Stimulated activated CD4-positive, alpha-beta T cell treated with anti-CD3 and anti-CD28 coated beads, Interleukin-1b, Interleukin-23, amount 100 ng/mL, for 48 hours (primary cell): ENCODE measurements at regions not wholly inside any gene's neighbourhood (a gene's known extent, or its start where the extent isn't known, plus 50 kb on each side); places are given as distances from the start of the nearest gene placed in this dataset.
"Not testable (repeated sequence)": the region's sequence is repeated elsewhere in the genome, so short reads cannot be mapped to it uniquely, and the experiment has no call there.

Source experiments
- DNase-seq: peaks from one replicate; pipeline ENCODE4 v3.0.0-alpha.2; 2020

- peak; percentile 26 for DNase-seq
Observed at GRCh38 chr1:208652296-208653160, 408.3 kb upstream of the PLXNA2 start.

- no peak for DNase-seq
Observed at GRCh38 chr1:208653426-208653825, 409.2 kb upstream of the PLXNA2 start.

GRCh38 chr1:208654241-208654640 lies 410.1 kb upstream of the PLXNA2 start:
- no peak for DNase-seq

- no peak for DNase-seq
Observed at GRCh38 chr1:208665936-208666335, 421.8 kb upstream of the PLXNA2 start.

- no peak for DNase-seq
Observed at GRCh38 chr1:208668991-208669390, 424.8 kb upstream of the PLXNA2 start.

DNA sequence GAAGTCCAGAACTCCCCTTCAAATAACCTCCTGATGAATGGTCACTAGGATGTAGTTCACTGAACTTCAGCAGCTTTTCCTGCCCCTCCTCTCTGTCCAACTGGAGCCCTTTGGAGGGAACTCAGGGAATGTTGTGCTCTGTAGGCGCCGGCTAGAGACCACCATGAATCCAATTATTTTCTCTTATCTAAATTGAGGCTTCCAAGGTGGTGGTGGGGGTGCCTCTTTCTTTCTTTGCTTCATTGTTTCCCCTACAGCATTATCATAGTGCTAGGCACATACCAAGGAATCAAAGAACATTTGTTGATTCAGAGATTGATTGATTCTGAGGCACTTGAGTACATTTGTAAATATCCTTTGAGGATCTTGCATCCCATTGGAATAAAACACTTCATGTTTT lies 426.6 kb upstream of the PLXNA2 start:
- no peak for DNase-seq

DNA sequence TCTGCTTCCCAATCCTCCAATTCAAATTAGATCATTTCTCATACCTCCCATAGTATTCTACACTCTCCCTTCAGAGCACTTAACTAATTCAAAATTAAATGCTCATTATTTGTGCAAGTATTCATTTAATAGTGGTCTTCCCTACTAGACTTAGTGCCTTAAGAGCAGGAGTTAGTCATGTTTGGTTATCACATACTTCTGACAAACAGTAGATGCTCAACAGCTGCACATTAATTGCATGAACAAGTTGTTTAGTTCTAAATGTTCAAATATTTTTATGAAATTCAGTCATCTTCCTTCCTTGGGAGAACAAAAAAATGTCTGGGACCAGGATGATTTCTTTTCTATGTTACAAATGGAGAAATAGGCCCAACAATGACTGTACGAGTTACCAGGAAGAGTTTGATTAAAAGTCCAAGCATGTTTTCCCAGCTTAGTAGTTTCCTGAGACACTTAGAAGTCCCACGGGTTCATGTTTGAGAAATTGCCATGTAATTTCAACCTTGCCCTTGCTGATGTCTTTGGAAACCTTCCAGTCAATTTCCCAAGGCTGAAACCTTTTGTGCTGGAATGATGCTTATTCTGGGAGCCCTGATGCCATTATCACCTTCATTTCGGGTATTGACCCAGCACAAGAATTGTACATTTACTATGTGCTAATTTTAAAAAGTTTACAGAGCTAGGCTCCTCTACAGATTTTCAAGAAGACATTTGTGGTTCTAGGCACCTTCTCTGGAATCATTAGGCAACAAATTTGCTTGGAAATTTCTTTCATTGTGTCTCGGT lies 437.9 kb upstream of the PLXNA2 start:
- no peak for DNase-seq

DNA sequence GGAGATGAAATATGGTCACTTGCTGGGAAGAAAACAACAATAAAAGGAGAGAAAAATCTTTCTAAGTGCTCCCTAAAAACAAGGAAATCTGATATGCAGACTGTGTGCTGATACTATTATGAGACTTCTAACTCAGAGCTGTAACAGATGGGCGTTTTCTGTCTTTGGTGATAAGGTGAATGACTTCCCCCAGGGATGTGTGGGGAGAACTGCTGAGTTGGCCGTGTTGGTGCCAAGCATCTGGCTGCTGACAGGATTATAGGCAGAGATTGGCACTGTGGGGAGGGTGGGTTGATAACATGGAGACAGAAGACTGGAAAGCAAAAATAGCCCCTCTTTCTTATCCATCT lies 438.5 kb upstream of the PLXNA2 start:
- no peak for DNase-seq

GRCh38 chr1:208683141-208683540 lies 439.0 kb upstream of the PLXNA2 start:
- DNase-seq = no peak

GRCh38 chr1:208684192-208684591 lies 440.0 kb upstream of the PLXNA2 start:
- DNase-seq = no peak

DNA sequence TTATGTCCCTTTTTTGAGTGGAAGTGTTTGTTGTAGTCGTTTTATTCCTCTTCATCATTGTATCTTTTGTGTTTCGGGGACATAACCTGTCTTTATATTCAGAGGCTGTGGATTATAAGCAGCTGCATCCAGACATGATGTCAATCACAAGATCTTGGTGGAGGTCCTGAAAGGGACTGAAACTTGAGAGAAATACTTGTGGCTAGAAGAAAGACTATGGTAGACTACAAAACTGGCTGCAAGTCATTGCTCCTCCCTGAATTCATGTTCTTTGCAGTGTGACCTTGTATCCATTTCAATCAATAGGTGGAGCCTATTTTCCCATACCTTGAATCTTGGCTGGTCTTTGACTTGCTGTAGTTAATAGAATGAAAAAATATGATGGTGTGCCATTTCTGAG lies 442.4 kb upstream of the PLXNA2 start:
- DNase-seq = no peak

GRCh38 chr1:208688656-208689315 lies 444.6 kb upstream of the PLXNA2 start:
- no peak for DNase-seq

- DNase-seq = no peak
Observed at GRCh38 chr1:208691012-208691411, 446.8 kb upstream of the PLXNA2 start.

DNA sequence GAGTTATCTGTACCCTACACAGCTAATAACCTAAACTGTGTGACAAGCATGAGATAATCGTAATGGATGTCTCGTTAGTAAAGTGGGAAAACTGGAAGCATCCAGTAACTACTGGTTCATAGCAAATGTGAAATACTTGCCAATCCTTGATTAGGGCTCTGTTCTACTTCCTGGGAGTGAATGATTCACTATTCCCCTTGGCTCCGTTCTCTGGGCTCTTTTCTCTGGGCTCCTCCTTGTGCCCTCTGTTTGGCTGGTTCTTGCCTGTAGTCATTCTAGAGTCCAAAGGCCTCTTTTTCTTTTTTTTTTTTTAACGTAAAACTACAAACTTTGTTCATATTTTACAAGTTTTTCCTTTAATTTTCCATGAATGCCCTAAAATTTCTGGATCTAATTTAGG lies 465.8 kb upstream of the PLXNA2 start:
- no peak for DNase-seq

DNA sequence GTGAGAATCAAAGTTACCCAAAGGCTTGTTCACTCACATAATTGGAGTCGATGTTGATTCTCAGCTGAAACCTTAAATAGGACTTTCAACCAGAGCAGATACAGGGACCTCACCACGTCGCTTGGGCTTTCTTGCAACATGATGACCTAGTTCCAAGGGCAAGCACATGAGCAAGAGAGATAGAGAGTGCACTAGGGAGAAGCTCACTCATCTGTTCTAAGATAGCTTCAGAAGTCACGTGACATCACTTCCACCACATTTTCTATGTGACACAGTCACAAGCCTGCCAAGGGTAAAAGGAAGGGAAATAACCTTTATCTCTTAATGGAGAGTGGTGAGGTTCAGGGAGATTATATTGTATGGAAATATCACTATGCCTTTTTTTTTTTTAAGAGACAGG lies 470.1 kb upstream of the PLXNA2 start:
- no peak for DNase-seq

GRCh38 chr1:208717525-208717924 lies 473.3 kb upstream of the PLXNA2 start:
- DNase-seq = no peak

DNA sequence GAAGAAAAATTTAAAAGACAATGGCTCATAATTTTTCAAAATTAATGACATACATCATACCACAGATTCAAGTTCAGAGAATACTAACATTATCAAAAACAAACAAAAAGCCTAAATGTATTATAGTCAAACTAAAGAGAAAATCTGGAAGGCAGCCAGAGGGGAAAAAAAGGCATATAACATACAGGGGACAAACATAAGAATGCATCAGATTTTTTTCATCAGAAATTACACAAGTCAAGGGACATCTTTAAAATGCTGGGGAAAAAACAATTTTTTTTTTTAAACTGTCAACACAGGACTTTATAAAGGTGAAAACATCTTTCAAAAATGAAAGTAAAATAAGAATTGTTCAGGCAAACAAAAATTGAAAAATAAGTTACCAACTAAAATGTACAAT lies 478.4 kb upstream of the PLXNA2 start:
- no peak for DNase-seq

- DNase-seq = no peak
Observed at GRCh38 chr1:208724079-208724478, 479.9 kb upstream of the PLXNA2 start.

DNA sequence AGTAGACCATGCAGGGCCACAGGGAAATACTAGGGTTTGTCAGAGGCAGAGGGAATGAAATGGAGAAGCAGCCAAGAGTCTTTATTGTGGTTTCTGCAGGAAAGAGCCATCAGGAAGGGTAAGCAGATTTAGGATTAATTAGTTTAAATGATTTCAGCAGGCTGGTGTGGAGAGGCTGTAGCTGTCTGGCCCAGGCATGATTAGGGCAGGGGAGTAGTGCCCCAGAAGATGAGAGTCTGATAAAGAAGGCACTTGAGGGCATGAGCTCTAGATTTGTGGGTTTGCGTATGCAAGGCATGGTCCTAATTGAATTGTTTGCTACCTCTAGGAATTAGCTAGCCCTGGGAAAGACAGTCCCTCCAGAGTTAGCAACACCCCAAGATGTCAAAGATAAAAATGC lies 484.6 kb upstream of the PLXNA2 start:
- DNase-seq = no peak

DNA sequence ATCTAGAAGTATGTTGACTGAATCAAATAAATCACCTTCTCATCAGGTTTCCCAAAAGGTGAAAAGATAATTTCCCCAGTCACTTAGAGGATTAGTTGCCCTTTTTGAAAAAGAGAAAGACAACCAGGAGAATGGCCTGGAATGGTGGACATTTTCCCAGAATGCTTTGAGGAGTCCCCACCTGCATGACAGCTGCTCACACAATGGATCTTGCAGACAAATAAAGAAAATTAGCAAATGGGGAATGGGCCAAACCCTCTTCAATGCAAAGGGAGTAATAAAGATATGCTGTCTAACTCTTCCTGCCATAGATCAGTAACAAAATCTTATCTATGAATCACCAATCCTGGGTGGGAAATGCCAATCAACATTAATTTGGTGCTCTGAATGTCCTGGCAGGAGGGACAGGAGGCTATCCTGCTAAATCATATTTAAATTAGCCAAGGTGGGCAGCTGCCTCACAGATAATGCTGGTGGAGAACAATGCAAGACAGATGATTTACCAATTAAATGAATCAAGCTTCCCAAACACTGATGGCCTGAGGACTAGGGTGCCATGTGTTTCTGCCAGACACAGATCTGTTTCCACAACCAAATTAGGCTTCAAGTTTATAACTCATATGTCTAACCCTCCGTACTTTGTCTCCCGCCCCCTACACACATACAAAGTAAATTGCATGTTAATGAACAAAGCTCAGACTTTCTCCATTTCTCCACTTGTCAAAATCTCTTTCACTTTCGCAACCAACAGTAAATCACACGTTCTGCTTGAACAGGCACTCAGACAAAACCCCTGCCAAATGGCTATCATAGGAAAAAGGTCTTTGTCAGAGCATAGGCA lies 488.0 kb upstream of the PLXNA2 start:
- no peak for DNase-seq

DNA sequence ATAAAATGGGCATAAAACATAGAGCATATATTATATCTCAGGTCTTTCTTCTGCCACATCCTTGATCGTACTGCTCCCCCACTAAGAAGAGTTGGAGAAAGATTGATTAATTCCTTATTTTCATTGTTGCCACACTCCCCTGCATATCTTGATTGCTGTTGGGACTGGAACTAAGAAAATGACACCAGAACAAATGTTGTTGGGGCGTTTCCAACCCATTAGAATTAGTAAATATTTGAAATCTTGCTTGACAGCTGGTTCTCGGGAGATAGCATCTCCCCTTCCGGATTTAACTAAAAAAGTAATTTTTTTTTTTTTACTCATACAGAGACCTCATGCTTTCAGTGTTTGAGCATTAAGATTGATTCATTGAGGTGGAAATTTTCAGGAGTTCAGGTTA lies 493.0 kb upstream of the PLXNA2 start:
- DNase-seq = no peak

- no peak for DNase-seq
Observed at GRCh38 chr1:208737922-208738321, 493.7 kb upstream of the PLXNA2 start.

DNA sequence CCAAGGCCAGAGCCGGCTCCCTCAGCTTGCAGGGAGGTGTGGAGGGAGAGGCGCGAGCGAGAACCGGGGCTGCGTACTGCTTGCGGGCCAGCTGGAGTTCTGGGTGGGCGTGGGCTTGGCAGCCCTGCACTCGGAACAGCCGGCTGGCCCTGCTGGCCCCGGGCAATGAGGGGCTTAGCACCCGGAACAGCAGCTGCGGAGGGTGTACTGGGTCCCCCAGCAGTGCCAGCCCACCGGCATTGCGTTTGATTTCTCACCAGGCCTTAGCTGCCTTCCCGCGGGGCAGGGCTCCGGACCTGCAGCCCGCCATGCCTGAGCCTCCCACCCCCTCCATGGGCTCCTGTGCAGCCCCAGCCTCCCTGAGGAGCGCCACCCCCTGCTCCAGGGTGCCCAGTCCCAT lies 495.5 kb upstream of the PLXNA2 start:
- DNase-seq = not testable (repeated sequence)
